HG02870 (cell line): ENCODE measurements at regions not wholly inside any gene's neighbourhood (a gene's known extent, or its start where the extent isn't known, plus 50 kb on each side); places are given as distances from the start of the nearest gene placed in this dataset.

ENCODE experiments used
- ATAC-seq: cut with Tn5 transposase; IDR thresholded peaks from one replicate; pipeline ENCODE4 v1.9.1; 2021; ENCODE audit warnings: mild to moderate bottlenecking, moderate library complexity; ENCODE audit not compliant: unreplicated experiment

DNA sequence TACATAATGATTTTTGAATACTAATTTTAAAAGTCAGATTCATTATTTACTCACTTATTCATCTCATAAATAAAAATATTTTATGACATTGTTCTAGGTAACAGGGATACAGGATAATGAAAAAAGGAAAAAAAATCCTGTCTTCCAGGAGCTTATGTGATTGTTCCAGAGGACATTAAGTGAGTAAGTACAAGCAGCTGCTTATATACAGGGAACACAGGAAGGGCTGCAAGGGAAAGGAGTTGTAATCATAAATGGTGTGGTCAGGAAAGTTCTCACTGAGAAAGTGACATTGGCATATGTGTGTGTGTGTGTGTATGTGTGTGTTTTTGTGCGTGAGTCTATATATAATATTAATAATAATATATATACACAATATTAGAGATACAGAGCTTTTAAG, 121.8 kb downstream of the HAO1 start:
- no peak for ATAC-seq

DNA sequence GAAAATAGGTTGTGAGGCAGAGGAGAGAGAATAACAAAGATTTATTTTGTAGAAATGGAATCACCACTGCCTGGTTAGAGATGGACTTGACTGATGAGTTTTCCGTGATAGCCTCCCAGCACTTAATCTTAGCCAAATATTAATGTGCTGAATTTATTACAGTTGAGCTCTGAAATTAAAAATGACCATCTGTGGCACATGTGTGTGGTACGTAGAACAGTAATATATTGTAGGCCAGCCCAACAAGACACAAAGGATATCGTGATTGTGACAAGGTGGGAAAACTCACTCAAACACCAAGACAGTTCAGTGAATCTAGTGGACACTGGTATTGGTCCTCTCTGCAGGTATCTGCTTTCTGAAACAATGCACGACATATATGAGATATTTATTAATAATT, 119.4 kb downstream of the HAO1 start:
- no peak for ATAC-seq

DNA sequence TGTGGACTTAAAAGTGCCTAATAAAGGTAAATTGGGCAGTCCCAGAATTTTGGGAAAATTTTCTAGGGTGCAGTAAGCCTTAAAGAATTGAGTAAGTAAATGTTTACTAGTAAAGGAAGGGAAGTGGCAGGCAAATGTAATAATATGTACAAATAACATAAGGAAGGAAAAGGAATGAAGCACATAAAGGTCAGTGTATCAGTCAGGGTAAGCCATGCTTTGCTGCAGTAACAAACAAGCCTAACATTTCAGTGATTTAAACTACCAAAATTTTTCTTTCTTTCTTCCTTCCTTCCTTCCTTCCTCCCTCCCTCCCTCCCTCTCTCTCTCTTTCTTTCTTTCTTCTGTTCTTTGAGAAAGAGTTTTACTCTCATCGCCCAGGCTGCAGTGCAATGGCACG, 117.5 kb downstream of the HAO1 start:
- ATAC-seq = no peak

DNA sequence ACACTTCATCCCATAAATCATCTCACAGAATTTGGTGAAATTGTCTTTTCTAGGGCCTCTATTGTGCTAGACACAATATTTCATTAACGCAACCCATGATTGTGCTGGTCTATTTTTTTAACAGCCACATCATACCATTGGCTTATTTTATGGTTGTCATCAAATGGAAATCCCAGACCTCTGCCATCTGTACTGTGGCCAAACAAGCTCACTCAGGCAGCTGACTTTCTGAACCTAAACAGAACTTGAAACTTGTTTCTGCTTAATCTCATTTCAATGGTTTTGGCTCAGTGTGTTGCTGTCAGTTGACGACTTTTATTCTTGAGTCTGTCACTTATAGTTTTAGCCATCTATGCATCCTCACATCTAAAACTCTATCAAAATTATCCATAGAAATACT, 111.8 kb downstream of the HAO1 start:
- ATAC-seq = no peak

DNA sequence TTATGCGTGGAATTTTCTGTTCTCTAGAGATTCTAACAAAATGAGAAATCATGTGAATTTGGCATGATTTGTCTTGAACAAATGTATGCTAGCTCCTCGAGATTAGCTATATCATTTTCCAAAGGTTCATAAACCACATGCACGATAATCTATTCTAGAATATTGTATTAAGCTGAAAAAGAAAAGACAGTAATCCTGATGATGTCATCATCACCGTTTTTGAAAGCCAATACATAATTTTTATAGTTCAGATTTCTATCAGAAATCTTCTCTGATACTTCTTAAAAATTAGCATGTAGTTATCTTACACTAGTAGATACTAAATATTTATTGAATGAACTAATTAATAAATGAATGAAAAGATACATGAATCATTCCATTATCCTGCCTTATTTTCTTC, 111.2 kb downstream of the HAO1 start:
- no peak for ATAC-seq

DNA sequence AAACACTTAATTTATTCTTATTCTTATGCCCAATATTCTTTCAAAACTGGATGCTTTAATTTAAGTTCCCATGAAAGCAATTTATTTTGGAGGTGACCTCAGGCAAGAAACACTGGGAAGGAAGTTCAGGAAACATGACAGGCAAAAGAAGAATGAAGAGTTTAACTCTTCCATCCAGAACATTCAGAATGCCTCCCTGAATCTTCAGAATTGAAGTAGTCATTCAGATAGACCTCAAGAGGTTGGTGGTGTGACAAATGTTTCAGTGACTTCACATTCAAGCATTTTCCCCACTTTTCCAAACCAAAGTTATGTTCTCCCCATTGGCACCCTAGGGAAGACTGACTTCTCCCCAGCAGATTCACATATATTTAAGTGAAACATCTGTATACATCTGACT, 110.5 kb downstream of the HAO1 start:
- no peak for ATAC-seq
